ENCODE measurements at regions not wholly inside any gene's neighbourhood (a gene's known extent, or its start where the extent isn't known, plus 50 kb on each side); places are given as distances from the start of the nearest gene placed in this dataset.
A peak's percentile ranks its signal among the peaks of the same experiment; 100 is the strongest.

DNA sequence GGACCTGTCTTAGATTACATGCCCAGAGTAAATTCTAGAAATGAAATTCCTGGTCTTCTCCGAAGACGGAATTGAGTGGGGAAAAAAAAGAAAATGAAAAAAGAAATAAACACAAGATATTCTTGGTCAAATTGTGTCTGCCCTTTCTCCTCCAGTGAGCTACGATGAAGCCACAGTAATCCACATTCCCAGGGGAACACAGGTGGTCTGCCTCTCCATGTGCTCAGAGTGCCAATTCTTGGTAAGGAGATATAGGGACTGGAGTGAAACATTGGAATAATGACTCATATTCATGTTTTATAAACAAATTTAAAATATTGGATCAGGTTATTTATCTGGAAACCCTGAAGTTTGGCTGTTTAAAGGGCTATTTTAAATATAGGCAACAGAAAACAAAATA lies 54.2 kb upstream of the MGST2 start:
- Histone ChIP-seq H3K27ac (no peak overlapping the region), H3K4me3 (no peak overlapping the region), H3K27me3 (no peaks in the 10 kb centered on the region), H3K9me3 (no peaks in the 10 kb centered on the region), H3K4me1 (peaks cover 0 to 5% (median 0%) of the 10 kb centered on the region in 4 donors), H3K36me3 (no peaks in the 10 kb centered on the region)
- DNase-seq (no peak), ATAC-seq (ENCODE audit: low FRiP score in 2 of 2) (no peak)
- TF ChIP-seq EP300 (IDR thresholded peaks at IDR 0.05) (no peak), POLR2A (IDR thresholded peaks at IDR 0.05) (no peak), POLR2AphosphoS5 (IDR thresholded peaks at IDR 0.05) (no peak)
- TF ChIP-seq, protein P1, sequence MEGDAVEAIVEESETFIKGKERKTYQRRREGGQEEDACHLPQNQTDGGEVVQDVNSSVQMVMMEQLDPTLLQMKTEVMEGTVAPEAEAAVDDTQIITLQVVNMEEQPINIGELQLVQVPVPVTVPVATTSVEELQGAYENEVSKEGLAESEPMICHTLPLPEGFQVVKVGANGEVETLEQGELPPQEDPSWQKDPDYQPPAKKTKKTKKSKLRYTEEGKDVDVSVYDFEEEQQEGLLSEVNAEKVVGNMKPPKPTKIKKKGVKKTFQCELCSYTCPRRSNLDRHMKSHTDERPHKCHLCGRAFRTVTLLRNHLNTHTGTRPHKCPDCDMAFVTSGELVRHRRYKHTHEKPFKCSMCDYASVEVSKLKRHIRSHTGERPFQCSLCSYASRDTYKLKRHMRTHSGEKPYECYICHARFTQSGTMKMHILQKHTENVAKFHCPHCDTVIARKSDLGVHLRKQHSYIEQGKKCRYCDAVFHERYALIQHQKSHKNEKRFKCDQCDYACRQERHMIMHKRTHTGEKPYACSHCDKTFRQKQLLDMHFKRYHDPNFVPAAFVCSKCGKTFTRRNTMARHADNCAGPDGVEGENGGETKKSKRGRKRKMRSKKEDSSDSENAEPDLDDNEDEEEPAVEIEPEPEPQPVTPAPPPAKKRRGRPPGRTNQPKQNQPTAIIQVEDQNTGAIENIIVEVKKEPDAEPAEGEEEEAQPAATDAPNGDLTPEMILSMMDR (IDR thresholded peaks at IDR 0.05): no peak
- 83% methylated on average over 3 of the region's 3 CpGs for WGBS, 2 donors

DNA sequence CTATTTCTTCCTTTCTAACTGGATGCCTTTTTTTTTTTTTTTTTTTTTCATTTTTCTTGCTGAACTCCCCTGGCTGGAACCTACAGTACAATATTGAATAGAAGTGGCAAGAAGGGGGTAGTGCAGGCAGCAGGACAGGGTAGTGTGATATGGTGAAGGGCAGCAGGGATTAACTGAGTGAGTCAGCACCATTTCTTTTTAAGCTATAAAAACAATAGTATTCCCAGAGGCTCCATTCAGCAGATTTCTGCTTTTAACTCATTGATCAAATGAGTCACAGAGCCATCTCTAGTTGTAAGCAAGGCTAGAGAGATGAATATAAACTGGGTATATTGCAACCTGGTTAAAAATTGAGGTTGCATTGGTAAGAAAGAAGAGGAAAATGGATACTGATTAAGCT lies 53.6 kb upstream of the SETD7 start:
- H3K27me3 ChIP-seq: no peaks in the 10 kb centered on the region
- TF ChIP-seq POLR2A (IDR thresholded peaks at IDR 0.05) (no peak), EP300 (IDR thresholded peaks at IDR 0.05) (no peak), POLR2AphosphoS5 (IDR thresholded peaks at IDR 0.05) (no peak)
- TF ChIP-seq, protein P1 (IDR thresholded peaks at IDR 0.05): no peak

DNA sequence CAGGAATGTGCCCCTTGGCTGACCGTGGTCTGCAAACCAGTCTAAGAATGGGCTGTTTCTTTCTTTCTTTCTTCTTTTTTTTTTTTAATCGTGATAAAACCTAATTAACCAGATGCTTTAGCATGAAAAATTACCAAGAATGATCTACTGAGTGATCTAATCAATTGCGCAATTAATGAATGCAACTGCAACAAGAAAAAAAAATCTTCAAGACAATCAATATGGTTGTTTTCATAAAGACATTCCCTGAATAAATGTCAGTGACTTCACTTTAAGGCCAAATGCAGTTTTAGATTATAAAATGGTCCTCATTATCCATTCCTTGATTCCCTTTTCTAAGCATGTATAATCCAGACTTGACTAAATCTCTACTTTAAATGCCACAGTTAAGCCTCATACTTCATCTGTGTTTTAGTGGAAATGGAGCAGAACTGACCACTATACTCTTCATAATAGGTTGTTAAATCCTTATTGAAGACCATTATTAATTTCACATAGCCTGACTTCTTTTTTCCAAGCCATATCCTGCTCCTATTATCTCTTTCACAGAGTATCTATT lies 51.6 kb upstream of the SETD7 start:
- Histone ChIP-seq H3K27ac (no peak overlapping the region), H3K36me3 (no peaks in the 10 kb centered on the region), H3K27me3 (no peaks in the 10 kb centered on the region), H3K9me3 (no peaks in the 10 kb centered on the region), H3K4me3 (no peak overlapping the region), H3K4me1 (peaks cover 0 to 9% (median 0%) of the 10 kb centered on the region in 4 donors)
- TF ChIP-seq POLR2AphosphoS5 (IDR thresholded peaks at IDR 0.05): no peak
- TF ChIP-seq, protein P1 (IDR thresholded peaks at IDR 0.05): no peak
- no peak for TF ChIP-seq EP300 (IDR thresholded peaks at IDR 0.05)
- TF ChIP-seq POLR2A (IDR thresholded peaks at IDR 0.05): no peak
- ATAC-seq (ENCODE audit: low FRiP score in 2 of 2) (no peak), DNase-seq (no peak)
- 75 to 82% methylated on average over 3 of the region's 3 CpGs for WGBS, 2 donors

More for the DNA sequence above, 53.6 kb upstream of the SETD7 start:
- no peak overlapping the region for H3K27ac ChIP-seq
- no peaks in the 10 kb centered on the region for H3K9me3 ChIP-seq
- H3K4me1 ChIP-seq: peaks cover 0 to 5% (median 0%) of the 10 kb centered on the region in 4 donors
- H3K4me3 ChIP-seq: no peak overlapping the region
- no peaks in the 10 kb centered on the region for H3K36me3 ChIP-seq
- ATAC-seq (ENCODE audit: low FRiP score in 2 of 2): peak in 1 of 2 donors; percentile 39
- DNase-seq: no peak

DNA sequence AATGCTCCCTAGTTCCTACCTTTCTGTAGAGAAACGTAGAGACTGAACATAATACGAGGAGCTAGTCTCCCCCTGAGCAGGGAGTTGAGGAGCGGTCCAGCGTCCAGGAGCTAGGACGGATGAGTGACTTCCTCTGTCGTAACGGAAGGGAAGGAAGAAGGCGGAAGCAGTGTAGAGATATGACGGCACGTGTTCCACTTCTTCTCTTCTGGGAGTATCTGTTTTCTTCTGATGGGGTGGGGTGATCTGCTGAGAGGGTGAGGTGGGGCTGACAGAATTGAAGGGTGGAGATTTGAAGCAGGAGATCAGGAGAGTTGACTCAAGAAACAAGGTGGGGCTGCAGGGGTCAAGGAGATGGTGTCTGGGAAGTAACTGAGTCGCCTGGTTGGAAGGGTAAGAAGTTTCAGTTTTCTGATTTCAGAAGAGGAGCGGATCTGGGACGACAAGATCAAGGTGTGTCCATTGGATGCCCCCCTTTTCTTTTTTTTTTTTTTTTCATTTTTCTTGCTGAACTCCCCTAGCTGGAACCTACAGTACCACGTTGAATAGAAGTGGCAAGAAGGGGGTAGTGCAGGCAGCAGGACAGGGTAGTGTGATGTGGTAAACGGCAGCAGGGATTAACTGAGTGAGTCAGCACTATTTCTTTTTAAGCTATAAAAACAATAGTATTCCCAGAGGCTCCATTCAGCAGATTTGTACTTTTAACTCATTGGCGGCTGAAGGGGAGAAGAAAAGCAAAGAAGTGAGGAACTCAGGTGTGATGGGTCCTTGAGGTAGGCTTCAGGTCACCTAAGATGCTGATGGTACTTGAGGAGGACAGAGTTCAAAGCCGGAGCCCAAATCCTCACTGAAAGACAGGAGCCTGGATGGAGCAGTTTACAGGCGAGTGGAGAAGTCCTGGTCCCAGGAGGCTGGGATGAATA lies 50.8 kb upstream of the SETD7 start:
- TF ChIP-seq, protein P1 (IDR thresholded peaks at IDR 0.05): no peak
- TF ChIP-seq POLR2A (IDR thresholded peaks at IDR 0.05): no peak
- no peak for TF ChIP-seq POLR2AphosphoS5 (IDR thresholded peaks at IDR 0.05)
- TF ChIP-seq EP300 (IDR thresholded peaks at IDR 0.05): no peak
- WGBS, 2 donors: 43 to 53% methylated on average over 18 of the region's 18 CpGs
- DNase-seq: no peak
- Histone ChIP-seq H3K27ac (no peak overlapping the region), H3K4me3 (peak overlapping the region in 2 of 4 donors; percentile 4 to 29), H3K36me3 (no peaks in the 10 kb centered on the region), H3K4me1 (peaks cover 0 to 9% (median 0%) of the 10 kb centered on the region in 4 donors), H3K27me3 (no peaks in the 10 kb centered on the region), H3K9me3 (no peaks in the 10 kb centered on the region)
- ATAC-seq (ENCODE audit: low FRiP score in 2 of 2): peak; percentile 15 to 73
